B cell (primary cell): ENCODE measurements at regions not wholly inside any gene's neighbourhood (a gene's known extent, or its start where the extent isn't known, plus 50 kb on each side); places are given as distances from the start of the nearest gene placed in this dataset.

Source experiments
- ATAC-seq: fragments of 200-7000 bp; cut with Tn5 transposase; one replicate; pipeline ENCODE4 v1.10.0; 2021; ENCODE audit warnings: low read depth, mild to moderate bottlenecking, moderate number of reproducible peaks, moderate library complexity
- CTCF ChIA-PET: fragments of 350-600 bp; sonication (Branson Sonifier 250); formaldehyde crosslinking; loops from one replicate; lab custom pipeline; 2021; ENCODE audit warnings: antibody characterized with exemption, inconsistent platforms; lab: Charles Lee
- POLR2A ChIA-PET: fragments of 350-600 bp; sonication (Branson Sonifier 250); formaldehyde crosslinking; loops from one replicate; lab custom pipeline; 2021; ENCODE audit warnings: antibody characterized with exemption; lab: Charles Lee
- DNase-seq: peaks from one replicate; pipeline ENCODE4 v3.0.0; 2013
- H2AFZ ChIP-seq: 2 replicates; pipeline ENCODE4 v1.6.1; 2012; ENCODE audit warnings: mild to moderate bottlenecking, low read depth, low read length; ENCODE audit not compliant: insufficient read depth, poor library complexity, severe bottlenecking
- H3K27ac ChIP-seq, 2 donors: 1 replicate in 1 of 2; 2 replicates in 1 of 2; pipeline ENCODE4 v1.5.1; 2012 to 2013; ENCODE audit warnings: low read length in 2 of 2, mild to moderate bottlenecking in 2 of 2, moderate library complexity in 1 of 2
- H3K27me3 ChIP-seq, 4 experiments: fragments of 200-600 bp in 1 of 4; sonication (generic) in 1 of 4; replicated peaks in 1 of 4; 1 replicate in 2 of 4; 2 replicates in 2 of 4; pipeline versions ENCODE4 v1.6.1 to v1.7.0; 2013 to 2016; ENCODE audit warnings: low read length in 3 of 4, mild to moderate bottlenecking in 2 of 4, mixed read lengths in 1 of 4, moderate library complexity in 1 of 4; ENCODE audit not compliant: insufficient read depth in 4 of 4, control insufficient read depth in 3 of 4; ENCODE audit errors: control extremely low read depth in 1 of 4
- H3K36me3 ChIP-seq, 2 experiments: replicated peaks in 1 of 2; 1 replicate in 1 of 2; 2 replicates in 1 of 2; pipeline versions ENCODE4 v1.6.1 to v1.7.1; 2013; ENCODE audit warnings: low read length in 1 of 2; ENCODE audit not compliant: insufficient read depth in 2 of 2, control insufficient read depth in 1 of 2; ENCODE audit errors: control extremely low read depth in 1 of 2, extremely low read depth in 1 of 2
- H3K4me1 ChIP-seq, 2 donors: fragments of 200-600 bp in 1 of 2; sonication (generic) in 1 of 2; 1 replicate in 1 of 2; 2 replicates in 1 of 2; pipeline versions ENCODE4 v1.5.1 to v1.6.1; 2013 to 2017; ENCODE audit warnings: low read length in 2 of 2; ENCODE audit not compliant: control insufficient read depth in 2 of 2, insufficient read depth in 2 of 2
- H3K4me2 ChIP-seq: replicated peaks from 2 replicates; pipeline ENCODE3; 2012; ENCODE audit warnings: mild to moderate bottlenecking, low read depth, low read length; ENCODE audit not compliant: poor library complexity, severe bottlenecking
- H3K4me3 ChIP-seq, 5 experiments: fragments of 200-600 bp in 1 of 5; sonication (generic) in 1 of 5; 1 replicate in 3 of 5; 2 replicates in 2 of 5; pipeline versions ENCODE4 v1.5.1 to v1.7.0; 2011 to 2016; ENCODE audit warnings: low read length in 4 of 5, mild to moderate bottlenecking in 4 of 5, low read depth in 2 of 5, control low read depth in 1 of 5, moderate library complexity in 1 of 5; ENCODE audit not compliant: insufficient read depth in 1 of 5; ENCODE audit errors: control extremely low read depth in 1 of 5, extremely low read depth in 1 of 5
- H3K79me2 ChIP-seq: fragments of 200-600 bp; sonication (generic); one replicate; pipeline ENCODE4 v1.6.0; 2016; ENCODE audit warnings: low read length; ENCODE audit not compliant: control insufficient read depth, insufficient read depth
- H3K9ac ChIP-seq: fragments of 200-600 bp; sonication (generic); 2 replicates; pipeline ENCODE4 v1.6.1; 2017; ENCODE audit warnings: mild to moderate bottlenecking, low read length, moderate library complexity
- H3K9me3 ChIP-seq, 3 donors: one replicate each; pipeline versions ENCODE4 v1.6.1 to v1.7.1; 2013; ENCODE audit warnings: low read length in 2 of 3; ENCODE audit not compliant: control insufficient read depth in 2 of 3, insufficient read depth in 1 of 3; ENCODE audit errors: control extremely low read depth in 1 of 3
- H4K20me1 ChIP-seq: 2 replicates; pipeline ENCODE4 v1.6.0; 2012; ENCODE audit warnings: mild to moderate bottlenecking, low read length; ENCODE audit not compliant: insufficient read depth, control insufficient read depth, poor library complexity, severe bottlenecking
- H3K27ac Mint-ChIP-seq: one replicate; pipeline ENCODE4 v1.8.0; 2021; ENCODE audit warnings: mixed read lengths
- H3K27me3 Mint-ChIP-seq: one replicate; pipeline ENCODE4 v1.8.0; 2021; ENCODE audit warnings: mixed read lengths
- H3K4me1 Mint-ChIP-seq: one replicate; pipeline ENCODE4 v1.8.0; 2021; ENCODE audit warnings: mixed read lengths
- H3K4me3 Mint-ChIP-seq: one replicate; pipeline ENCODE4 v1.8.0; 2021; ENCODE audit warnings: mixed read lengths
- H3K9me3 Mint-ChIP-seq: one replicate; pipeline ENCODE4 v1.8.0; 2022; ENCODE audit warnings: mixed read lengths; ENCODE audit not compliant: insufficient read depth
- EZH2 ChIP-seq: IDR thresholded peaks from 2 replicates; pipeline ENCODE4 v1.6.1; 2012; ENCODE audit warnings: borderline replicate concordance, low read depth, mild to moderate bottlenecking, moderate library complexity, low read length; ENCODE audit not compliant: insufficient read depth, poor library complexity, severe bottlenecking
- WGBS: methylation state at CpG from one replicate; pipeline ENCODE4 v1.1.5; 2013; ENCODE audit warnings: missing lambda C conversion rate; ENCODE audit not compliant: insufficient coverage; 5-methylcytosine and 5-hydroxymethylcytosine counted together
- intact Hi-C: fragments of 100-400 bp; cut with micrococcal nuclease; formaldehyde crosslinking; loops from one replicate; pipeline ENCODE4 v1.10.0; 2022
- TF ChIP-seq, protein P1 (sequence below): fragments of 200-600 bp; IDR thresholded peaks from one replicate; pipeline ENCODE4 v1.8.0; 2022; ENCODE audit warnings: antibody characterized with exemption, mild to moderate bottlenecking

- H4K20me1 ChIP-seq: no peaks in the 10 kb centered on the region
- no peaks in the 10 kb centered on the region for H3K27me3 ChIP-seq
- H3K4me2 ChIP-seq: no peak overlapping the region
- ChIA-PET CTCF (no interaction called here), POLR2A (no interaction called here)
- no peak overlapping the region for H2AFZ ChIP-seq
- no peaks in the 10 kb centered on the region for H3K4me1 Mint-ChIP-seq
- no peaks in the 10 kb centered on the region for H3K27me3 Mint-ChIP-seq
- H3K9ac ChIP-seq: no peak overlapping the region
- H3K79me2 ChIP-seq: no peaks in the 10 kb centered on the region
- DNase-seq: no peak
- no peak overlapping the region for H3K4me3 ChIP-seq
- peaks cover 0 to 12% (median 2%) of the 10 kb centered on the region in 3 donors for H3K9me3 ChIP-seq
- intact Hi-C loops: no loop called here
- H3K4me3 Mint-ChIP-seq: no peak overlapping the region
- H3K27ac Mint-ChIP-seq: no peak overlapping the region
- no peaks in the 10 kb centered on the region for H3K4me1 ChIP-seq
- TF ChIP-seq EZH2: no peak
- TF ChIP-seq, protein P1, sequence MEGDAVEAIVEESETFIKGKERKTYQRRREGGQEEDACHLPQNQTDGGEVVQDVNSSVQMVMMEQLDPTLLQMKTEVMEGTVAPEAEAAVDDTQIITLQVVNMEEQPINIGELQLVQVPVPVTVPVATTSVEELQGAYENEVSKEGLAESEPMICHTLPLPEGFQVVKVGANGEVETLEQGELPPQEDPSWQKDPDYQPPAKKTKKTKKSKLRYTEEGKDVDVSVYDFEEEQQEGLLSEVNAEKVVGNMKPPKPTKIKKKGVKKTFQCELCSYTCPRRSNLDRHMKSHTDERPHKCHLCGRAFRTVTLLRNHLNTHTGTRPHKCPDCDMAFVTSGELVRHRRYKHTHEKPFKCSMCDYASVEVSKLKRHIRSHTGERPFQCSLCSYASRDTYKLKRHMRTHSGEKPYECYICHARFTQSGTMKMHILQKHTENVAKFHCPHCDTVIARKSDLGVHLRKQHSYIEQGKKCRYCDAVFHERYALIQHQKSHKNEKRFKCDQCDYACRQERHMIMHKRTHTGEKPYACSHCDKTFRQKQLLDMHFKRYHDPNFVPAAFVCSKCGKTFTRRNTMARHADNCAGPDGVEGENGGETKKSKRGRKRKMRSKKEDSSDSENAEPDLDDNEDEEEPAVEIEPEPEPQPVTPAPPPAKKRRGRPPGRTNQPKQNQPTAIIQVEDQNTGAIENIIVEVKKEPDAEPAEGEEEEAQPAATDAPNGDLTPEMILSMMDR: no peak
- no peak for ATAC-seq
- no peak overlapping the region for H3K27ac ChIP-seq
- no peaks in the 10 kb centered on the region for H3K36me3 ChIP-seq
- no CpG with 5 or more reads among the region's 6 CpGs for WGBS
- no peaks in the 10 kb centered on the region for H3K9me3 Mint-ChIP-seq
Observed at GRCh38 chr4:188297873-188298272, 158.6 kb downstream of the TRIML1 start.

DNA sequence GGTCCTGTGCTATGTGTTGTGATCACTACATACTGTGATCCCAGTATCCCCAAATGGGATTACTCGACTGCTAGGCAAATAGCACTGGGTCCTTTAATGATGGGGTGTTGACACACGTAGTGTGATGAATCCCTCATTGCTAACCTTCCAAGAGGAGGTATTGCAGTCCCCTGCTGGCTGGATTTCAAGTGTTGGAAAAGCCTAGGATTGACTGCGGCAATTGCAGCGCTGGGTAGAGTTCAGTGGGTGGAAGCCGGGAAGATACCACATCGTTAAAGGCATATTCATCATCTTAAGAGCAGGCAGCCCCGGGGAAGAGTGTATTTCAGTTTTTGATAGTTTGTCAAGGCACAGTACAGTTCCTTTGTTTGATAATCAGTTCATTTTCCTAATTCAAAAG is 159.9 kb downstream of the TRIML1 start:
- Histone ChIP-seq H3K9ac (no peak overlapping the region), H3K27me3 (no peaks in the 10 kb centered on the region), H3K79me2 (no peaks in the 10 kb centered on the region), H3K27ac (no peak overlapping the region), H3K4me3 (no peak overlapping the region), H4K20me1 (no peaks in the 10 kb centered on the region), H3K4me2 (no peak overlapping the region), H3K4me1 (no peaks in the 10 kb centered on the region), H3K9me3 (peaks cover 0 to 12% (median 2%) of the 10 kb centered on the region in 3 donors), H3K36me3 (no peaks in the 10 kb centered on the region), H2AFZ (no peak overlapping the region)
- no peaks in the 10 kb centered on the region for H3K27me3 Mint-ChIP-seq
- H3K9me3 Mint-ChIP-seq: no peaks in the 10 kb centered on the region
- no peaks in the 10 kb centered on the region for H3K4me1 Mint-ChIP-seq
- ATAC-seq (no peak), DNase-seq (no peak)
- WGBS: 91% methylated on average over 6 of the region's 7 CpGs
- intact Hi-C loops: no loop called here
- no peak overlapping the region for H3K27ac Mint-ChIP-seq
- POLR2A ChIA-PET: no interaction called here
- TF ChIP-seq EZH2: no peak
- TF ChIP-seq, protein P1: no peak
- CTCF ChIA-PET: no interaction called here
- H3K4me3 Mint-ChIP-seq: no peak overlapping the region
